ENCODE measurements at regions not wholly inside any gene's neighbourhood (a gene's known extent, or its start where the extent isn't known, plus 50 kb on each side); places are given as distances from the start of the nearest gene placed in this dataset.
"Not testable (repeated sequence)": the region's sequence is repeated elsewhere in the genome, so short reads cannot be mapped to it uniquely, and the experiment has no call there.

DNA sequence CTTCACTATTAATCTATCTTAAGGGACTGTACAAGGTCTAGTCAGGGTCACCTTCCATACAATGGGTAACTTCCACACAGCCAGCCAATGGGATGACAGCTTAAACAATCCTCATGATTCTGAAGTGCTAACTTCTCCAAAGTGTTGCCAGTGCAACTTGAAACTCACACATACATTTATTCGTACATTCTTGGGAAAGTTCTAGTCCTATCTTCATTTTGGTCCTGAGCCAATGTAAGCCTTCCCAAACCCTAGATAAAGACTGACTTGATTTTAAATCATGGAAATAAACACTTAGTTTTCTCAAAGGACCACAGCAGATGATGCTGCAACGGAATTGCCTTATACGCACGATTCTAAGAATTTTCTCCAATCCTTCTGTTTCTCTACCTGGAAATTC lies 117.5 kb upstream of the COL1A2 start:
- DNase-seq = no peak

DNA sequence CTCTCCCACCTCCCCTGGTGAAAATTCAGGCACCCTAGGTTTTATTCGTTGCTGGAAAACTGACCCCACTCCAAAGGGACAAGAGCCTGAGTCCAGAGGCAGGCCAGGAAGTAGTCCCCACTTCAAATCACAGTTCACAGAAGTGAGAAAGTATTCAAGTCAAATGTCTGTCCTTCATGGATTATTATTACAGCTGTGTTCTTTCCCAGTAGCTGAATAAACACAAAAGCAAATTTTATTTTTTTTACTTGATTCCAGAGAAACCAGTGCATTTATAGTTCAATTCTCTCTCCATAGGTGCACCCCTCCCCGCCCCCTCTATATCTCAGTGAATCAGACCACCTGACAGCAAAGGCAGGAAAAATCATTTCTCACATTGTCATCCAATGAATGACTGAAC lies 113.8 kb upstream of the COL1A2 start:
- DNase-seq = no peak

DNA sequence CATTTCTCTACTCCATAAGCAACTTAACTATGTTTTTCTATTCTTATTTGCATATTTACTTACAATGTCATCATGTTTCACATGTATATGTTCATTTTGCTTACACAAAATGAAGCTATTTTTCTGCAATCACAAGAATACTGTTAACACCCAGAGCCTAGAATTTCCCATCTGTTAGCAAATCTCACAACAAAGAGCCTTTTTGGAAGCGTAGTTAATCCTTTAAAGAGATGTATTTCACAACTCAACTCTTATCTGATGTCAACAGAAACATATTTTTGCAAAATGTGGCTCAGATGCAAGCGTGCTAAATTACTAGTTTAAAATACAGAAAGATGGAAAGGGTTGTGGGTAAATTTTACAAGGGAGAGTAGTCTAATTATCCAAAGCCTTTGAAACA lies 110.6 kb upstream of the COL1A2 start:
- no peak for DNase-seq

DNA sequence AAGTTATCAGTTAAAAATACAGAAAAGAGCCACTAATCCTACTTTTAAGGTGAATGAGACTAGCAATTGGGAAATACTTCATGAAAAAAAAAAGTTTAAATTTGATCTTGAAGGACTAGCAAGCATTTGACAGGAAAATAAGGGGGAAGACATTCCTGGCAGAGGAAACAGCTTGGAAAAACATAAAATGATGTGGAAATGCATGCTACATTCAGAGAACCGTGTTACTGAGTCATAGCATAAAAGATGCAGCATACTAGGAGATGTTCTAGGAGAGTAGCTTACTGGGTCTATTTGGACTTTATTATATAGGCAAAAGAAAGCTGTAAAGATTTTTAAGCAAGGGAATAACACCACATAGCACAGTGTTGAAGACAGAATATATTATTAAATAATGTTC lies 108.6 kb upstream of the COL1A2 start:
- no peak for DNase-seq

DNA sequence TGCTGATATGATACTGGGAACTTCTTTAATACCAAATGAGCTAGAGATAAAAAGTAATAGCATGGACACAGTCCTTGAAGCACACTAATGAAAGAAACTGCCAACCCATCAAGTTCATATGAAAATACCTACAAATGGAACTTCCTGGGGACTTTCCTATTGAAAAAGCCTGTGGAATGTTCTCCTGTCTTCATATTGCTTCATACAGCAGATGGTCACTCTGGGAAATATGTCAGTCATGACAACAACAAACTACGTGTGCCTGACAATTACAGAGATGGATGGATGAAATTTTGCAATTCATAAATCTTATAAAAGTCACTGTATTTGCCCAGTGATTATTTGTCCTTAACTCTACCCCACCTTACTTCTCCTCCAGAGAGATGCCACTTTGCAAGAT lies 106.6 kb upstream of the COL1A2 start:
- DNase-seq = no peak

DNA sequence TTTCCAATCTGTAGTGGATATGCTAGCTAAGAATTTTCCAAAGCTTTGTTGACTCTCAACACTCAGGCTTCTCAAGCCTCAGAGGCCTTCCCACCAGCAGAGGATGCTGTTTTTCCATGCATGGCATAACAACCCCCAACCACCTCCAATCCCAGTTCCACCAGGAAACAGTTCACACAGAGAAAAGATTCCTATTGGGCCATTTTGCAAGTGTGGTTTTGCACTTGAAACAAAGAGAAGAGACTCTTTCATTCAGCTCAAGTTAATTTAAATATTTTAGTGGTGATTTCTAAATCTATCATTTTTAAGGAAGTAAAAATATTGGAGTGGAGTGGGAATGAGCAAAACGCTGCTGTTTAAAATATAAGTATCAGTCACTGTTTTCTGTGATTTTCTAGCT lies 105.6 kb upstream of the COL1A2 start:
- peak; percentile 88 for DNase-seq

DNA sequence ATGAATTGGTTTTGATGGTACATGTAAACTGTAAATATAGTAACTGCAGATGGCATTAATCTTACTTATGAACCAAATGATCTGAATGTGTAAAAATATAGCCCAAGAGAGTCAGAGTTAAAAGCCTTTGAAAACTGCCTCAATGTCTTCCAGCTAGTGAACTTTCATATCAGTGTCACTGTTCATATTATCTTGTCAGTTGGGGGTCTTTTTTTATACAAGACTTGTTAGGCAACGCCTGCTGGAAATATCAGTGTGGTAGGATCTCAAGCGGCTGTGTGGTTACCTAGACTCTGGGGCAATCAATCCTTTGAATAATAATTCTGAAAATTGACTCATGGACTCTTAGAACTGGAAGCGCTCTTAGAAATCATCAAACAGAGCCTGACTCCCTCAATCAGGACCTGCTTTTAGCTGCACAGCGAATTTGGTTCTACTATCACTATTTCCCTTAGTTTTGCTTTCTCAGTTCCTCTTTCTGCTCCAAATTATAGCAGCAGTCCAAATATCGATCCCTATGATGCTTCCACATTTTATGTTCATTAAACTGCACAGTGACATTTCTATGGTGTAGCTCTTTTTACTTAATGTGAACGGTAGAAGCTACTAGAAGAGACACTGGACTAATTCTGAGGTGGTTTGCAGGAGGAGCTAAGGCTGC lies 100.1 kb upstream of the COL1A2 start:
- DNase-seq = no peak

DNA sequence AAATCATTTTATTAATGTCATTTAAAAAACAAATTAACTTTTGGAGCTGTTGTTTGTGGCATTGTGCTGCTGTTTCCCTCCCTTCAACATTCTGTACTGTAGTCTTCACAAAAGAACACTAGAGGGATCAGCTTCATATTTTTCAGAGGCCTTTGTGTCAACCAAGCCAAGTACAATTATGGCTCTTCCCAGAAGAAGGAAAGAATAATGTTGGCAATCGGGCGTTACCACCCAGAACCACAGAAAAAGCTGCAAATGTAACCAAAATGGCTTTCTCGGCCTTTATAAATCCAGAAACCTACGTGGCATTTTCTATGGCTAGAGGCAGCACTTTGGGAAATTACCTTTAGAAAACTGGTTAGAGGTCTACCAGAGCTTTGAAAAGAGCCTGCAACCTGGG lies 98.8 kb upstream of the COL1A2 start:
- peak; percentile 78 for DNase-seq

DNA sequence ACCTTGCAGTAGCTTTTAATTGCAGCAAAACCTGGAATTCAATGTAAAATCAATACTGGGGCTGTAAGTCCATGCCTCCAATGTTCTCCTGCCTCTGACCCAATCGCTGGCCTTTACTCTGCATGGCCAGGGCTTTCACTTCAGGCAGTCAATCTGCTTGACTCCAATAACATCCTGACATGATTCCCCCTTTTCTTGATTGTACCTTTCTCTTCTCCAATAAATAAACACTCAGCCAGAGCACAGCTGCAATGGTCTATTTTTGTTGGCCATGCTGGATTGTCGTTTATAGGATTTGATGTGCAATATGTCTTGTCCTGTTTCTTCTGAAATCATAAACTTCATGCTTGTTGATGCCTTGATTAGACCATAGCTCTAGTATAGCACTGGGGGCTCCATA lies 97.8 kb upstream of the COL1A2 start:
- DNase-seq = no peak

DNA sequence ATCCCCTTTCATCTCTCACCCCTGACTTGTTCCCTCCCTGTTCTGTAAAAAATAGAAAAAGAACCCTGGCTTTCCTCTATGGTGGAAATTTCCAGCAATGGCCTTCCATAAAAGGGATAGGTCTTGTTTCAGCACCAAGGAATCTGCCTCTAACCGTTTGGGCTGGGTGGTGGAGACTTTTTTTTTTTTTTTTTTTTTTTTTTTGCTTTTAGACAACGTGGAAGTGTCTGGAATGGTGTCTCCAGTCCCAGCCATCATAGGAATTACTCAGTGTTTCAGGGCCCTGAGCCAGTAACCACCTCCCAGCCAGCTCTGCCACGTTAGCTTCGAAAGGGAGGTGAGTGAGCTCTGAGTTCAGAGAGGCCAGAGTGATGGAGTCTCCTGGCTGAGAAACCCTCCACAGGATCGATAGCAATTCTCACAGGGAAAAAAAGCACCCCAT lies 97.3 kb upstream of the COL1A2 start:
- DNase-seq = no peak

DNA sequence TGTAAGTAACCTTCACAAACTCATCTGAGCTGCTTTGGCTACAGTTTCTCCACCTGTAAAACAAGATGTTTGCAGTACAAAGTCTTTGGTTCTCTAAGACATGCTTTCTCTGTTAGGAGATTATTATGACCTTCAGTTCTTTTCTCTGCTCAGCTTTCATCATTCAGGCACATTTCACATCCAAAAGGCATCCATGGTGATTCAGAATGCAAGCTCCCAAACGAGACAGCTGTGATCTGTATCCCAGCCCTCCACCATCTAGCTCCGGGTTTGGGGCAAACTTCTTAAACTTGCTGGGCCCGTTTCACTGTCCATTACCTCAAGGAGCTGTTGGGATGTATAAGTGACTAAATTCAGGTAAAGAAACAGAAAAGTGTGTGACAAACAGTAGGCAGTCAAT lies 95.8 kb upstream of the COL1A2 start:
- DNase-seq = no peak

DNA sequence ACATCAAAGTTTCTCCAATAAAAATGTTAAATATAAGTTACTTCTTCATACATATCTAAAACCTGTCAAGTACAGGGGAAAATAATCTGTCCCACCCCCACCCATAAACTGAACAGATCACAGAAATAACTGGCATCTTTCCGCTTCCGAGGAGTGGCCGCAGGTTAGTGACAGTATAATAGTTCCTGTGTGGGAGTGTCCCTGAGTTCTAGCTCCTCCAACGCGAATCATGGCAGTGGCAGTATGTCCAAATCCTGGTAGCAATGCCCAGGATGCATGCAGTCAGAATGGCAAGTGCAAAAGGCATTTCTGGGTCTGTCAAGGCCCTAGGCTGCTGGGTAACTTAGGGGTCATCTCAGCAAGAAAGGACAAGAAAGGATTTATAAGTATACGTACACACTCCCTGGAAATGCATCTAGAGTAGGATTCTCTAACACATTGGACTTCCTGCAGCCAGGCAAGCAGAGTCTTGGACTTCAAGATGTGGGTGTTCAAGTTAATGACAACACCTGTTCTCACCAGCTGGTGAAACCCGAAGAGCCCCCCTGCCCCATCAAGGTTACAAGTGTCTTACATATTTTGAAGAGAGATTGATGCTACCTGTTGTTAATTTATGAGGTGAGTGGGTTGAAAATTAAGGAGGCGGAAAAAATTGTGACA lies 94.4 kb upstream of the COL1A2 start:
- DNase-seq = no peak

DNA sequence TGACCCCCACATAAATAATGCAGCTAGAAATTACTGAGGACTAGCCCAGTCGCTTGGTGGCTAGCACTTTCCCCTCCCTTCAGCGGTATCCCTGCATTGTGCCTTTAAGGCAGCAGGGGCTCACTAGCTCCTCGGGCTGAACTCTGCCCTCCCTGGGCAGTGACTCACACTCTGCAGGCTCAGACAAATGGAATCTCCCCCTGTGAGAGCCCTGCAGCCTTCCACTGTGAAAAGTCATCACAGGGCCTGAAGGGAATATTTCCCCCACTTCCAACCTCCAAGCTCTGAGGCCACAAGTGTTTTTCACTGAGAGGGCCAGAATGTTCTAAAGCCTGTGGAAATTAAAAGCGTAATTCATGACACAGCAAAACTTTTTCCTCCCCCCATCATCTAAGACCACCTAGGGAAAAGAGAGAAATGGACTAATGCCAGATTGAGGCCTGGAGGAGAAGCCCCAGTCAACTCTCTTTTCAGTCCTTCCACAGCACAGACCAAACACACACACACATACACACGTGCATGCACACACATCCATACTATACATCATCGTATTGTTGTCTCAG lies 93.6 kb upstream of the COL1A2 start:
- peak; percentile 79 for DNase-seq

DNA sequence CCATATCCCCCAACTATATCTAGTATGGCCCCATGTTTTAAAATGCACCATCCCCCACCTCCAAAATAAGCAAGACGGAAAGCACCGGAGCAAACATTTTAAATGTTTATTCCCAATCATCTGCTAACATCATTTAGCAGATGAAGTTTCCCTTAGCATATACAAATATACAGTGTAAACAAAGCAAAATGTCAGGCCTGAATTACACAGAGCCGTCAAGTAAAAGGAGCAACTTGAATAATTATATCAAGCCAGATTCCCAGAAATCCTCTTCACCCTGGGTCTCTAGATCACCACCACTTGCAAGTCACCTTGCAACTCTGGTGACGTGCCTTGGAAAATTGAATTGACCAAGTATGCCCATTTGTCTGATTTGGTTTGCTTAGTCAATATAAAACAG lies 91.6 kb upstream of the COL1A2 start:
- DNase-seq = no peak

DNA sequence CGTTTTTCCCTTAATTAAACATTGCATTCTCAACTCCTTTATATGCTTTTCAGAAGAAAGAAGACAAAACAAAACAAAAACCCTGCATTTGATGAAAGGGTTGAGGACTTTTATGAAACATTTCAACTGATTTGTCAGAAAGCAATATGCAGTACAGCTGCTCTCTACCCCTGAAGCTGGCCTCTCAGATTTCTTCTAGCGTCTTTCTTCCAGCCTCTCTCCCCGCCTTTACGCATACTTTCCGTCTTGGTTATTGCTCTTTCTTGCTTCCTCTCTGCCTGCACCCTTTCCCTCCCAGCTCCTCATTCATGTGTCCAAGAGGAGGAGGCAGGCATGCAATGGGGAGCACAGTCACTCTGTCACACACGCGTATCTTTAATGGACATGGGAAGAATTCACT lies 91.0 kb upstream of the COL1A2 start:
- peak; percentile 88 for DNase-seq

DNA sequence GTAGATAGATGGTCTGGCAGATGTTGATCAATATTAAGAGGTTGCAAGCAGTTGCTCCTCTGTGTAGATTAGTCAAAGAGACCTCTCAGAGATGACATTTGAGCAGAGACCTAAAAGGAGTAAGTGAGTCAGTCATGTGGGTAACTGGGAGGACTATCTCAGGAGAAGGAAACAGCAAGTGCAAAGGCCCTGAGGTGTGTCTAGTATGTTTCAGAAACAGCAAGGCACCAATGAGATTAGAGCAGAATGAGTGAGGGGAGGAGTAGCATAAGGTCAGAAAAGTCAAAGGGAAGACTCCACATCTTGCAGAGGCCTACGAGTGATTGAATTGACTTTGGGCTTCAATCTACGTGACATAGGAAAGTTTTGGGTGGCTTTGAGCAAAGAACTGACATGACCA lies 89.8 kb upstream of the COL1A2 start:
- no peak for DNase-seq

DNA sequence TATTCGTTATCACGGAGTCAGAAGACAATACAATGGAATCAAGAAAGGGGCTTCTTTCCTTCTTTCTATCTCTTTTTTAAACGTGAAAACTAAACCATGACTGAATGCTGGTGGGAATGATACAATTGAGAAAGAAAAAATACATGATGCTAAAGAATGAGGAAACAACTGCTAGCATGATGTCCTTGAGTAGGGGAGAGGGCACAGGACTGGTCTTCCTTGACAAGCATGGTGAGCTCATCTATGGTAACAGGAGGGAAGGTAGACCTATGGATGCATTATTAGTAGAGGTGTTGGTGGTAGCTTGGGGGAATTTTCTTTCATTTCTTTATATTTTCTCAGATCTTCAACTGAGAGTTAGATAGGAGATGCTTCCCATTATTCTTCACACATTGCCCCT lies 88.9 kb upstream of the COL1A2 start:
- DNase-seq = no peak

DNA sequence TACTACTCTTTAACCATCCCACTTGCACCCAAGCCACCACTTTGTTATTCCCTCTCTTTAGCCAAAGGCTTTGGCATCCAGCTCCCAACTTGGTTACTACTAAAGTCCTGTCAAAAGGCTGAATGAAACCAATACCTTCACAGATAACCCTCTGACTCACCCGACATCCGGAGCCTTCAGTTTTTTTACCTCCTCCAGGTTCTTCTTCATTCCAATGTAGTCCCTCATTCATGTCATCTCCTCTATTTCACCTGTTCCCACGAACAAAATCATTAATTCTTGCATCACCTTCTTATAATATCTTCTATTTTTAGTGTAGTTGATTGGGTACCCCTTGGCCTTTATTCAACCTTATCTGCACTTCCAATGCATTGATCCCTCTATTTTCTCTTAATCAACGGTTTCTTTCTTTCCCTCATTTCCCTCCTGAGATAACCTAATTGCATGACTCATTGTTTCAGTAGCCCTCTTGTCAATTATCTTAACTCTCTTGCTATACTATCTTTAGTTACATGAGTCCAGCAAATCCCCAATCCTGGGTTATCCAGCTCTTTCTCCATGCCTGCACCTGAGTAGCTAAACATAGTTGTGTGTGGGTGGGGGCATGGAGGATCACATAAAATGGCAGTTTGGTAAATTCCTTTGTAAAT lies 87.2 kb upstream of the COL1A2 start:
- DNase-seq = no peak

DNA sequence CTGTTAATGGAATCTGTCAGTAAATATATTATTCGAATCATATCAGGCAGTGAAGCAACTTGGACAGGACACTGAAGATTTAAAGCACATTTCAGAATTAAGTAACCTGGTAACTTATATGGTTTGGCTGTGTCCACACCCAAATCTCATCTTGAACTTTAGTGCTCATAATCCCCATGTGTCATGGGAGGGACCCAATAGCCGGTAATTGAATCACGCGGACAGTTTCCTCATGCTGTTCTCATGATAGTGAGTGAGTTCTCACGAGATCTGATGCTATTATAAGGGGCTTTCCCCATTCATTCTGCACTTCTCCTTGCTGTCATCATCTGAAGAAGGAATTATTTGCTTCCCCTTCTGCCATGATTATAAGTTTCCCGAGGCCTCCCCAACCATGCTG lies 83.2 kb upstream of the COL1A2 start:
- no peak for DNase-seq

DNA sequence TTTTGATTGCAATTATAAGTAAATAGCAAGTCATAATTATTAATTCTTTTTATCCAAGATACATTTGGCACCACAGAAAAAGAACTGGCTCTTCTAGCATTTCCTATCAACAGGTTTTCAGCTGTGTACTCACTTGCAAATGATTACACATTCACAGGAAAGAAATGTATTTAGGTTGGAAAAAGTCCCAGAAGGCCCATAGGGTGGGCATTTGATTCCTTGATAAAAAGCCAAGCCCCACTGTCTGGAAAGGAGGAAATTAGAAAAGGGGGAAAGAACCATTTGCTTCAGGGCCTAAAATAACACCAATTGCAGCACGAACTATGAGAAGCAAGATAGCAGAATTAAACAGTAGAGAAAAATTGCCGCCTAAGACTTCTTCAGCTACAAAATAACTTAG lies 80.8 kb upstream of the COL1A2 start:
- DNase-seq = peak; percentile 69

DNA sequence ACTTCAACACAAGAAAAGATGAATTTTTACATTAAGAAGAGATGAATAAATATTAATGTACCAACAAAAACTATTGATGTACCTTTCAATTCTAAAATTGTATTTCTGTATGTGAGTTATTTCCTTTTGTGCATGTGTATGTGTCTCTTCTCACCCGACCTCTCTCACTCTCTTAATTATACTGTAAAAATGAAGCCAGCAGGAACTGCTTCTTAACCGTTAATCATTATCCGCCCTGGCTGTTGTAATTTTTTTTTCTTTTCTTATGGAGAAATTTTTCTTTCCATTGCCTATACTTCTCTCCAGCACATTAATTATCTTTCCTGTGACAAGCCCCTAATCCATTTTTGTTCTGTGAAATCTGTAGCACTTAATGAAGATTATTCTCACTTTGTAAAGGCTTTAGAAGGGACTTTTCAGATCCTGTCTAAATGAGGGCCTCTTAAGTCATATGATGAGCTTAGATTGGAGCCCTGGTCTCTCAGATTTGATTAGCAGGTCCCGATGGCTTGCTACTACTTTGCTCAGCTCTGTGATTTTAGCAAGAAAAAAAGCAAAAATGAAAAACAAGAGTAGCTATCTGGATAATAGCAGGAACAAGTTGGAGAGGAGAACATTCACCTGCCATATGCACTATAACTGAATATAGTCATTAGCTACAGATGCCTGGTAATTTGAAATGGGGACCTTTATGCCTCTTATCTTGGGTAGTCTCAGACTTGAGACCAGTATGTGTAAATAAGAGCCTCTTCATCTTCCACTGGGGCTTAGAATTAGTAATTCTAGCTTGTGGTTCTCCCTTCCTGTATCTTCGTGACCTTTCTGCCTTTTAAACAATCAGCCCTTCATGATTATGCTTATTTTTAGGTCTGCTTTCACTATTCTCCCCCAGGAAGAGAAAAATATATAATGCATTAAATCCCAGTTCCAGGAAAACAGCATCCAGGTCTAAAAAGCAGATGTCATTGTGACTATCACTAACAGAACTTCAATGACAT lies 80.0 kb upstream of the COL1A2 start:
- DNase-seq = peak; percentile 48

DNA sequence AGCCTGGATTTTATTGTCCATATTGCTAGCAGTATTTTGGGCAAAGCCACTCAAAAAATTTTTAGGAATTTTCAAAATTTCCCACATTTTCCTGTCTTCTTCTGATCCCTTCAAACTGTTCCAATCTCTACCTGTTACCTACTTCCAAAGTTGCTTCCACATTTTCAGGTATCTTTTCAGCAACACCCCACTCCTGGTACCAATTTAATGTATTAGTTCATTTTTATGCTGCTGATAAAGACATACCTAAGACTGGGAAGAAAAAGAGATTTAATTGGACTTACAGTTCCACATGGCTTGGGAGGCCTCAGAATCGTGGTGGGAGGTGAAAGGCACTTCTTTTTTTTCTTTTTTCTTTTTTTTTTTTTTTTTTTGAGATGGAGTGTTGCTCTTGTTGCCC lies 73.6 kb upstream of the COL1A2 start:
- DNase-seq = not testable (repeated sequence)

DNA sequence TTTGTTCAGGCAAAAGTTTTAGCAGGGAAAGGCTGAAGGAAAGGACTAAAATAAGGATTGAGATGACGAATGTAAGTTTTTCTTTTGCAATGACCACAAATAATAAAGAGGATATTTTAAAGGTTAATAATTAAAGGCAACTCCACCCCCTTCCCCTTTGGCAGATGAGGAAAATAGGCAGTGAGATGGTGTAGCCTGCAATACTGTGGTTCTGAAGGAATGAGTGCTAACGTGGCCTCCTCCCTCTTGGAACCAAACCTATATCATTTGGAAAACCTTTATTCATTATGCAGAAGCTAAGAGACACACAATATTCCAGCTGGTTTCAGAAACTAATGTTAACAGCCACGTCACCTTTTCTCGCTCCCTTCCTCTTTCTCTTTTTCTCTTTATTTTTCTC lies 70.9 kb upstream of the COL1A2 start:
- no peak for DNase-seq
